BE2C (cell line): ENCODE measurements at regions not wholly inside any gene's neighbourhood (a gene's known extent, or its start where the extent isn't known, plus 50 kb on each side); places are given as distances from the start of the nearest gene placed in this dataset.

Source experiments
- DNase-seq: peaks from one replicate; pipeline ENCODE4 v3.0.0-alpha.2; 2020
- H3K27me3 ChIP-seq: fragments of 250-450 bp; sonication (Bioruptor Pico); 2 replicates; pipeline ENCODE4 v1.5.1; 2020; ENCODE audit warnings: mild to moderate bottlenecking
- H3K36me3 ChIP-seq: fragments of 250-450 bp; sonication (Bioruptor Pico); 2 replicates; pipeline ENCODE4 v1.5.1; 2020; ENCODE audit warnings: mild to moderate bottlenecking
- H3K4me1 ChIP-seq: fragments of 250-450 bp; sonication (Bioruptor Pico); 2 replicates; pipeline ENCODE4 v1.5.1; 2020
- H3K4me3 ChIP-seq: 2 replicates; pipeline ENCODE4 v1.5.1; 2011; ENCODE audit warnings: low read depth, low read length
- H3K9me3 ChIP-seq: fragments of 250-450 bp; sonication (Bioruptor Pico); 2 replicates; pipeline ENCODE4 v1.5.1; 2020
- TF ChIP-seq, protein P1 (sequence below): IDR thresholded peaks from 2 replicates; pipeline ENCODE4 v1.5.1; 2012; ENCODE audit warnings: mild to moderate bottlenecking, low read depth, low read length

DNA sequence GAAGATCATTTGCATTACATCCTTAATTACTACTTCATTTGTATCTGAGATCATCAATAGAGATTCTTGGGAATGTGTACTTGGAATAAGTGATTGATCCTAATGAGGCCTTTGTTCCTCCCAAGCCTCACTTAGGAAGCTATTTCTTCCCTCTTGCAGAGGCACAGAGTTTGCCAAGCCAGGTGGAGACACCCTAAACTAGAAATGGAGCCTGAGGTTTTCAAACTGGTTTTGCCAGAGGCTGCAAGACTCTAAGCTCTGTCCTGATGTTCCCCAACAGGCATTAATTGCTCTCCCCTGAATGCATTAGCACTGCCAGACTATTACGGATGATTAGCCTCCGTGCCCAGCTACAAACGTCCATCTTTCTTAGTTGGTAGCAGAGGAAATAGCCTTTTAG lies 125.2 kb upstream of the LGALSL start:
- H3K4me1 ChIP-seq, result peaks cover 4% of the 10 kb centered on the region; the same call in 1 of the 2 replicates
- H3K4me3 ChIP-seq, result no peak overlapping the region
- H3K9me3 ChIP-seq, result no peaks in the 10 kb centered on the region
- H3K27me3 ChIP-seq, result no peaks in the 10 kb centered on the region
- DNase-seq, result no peak
- H3K36me3 ChIP-seq, result no peaks in the 10 kb centered on the region
- TF ChIP-seq, protein P1, sequence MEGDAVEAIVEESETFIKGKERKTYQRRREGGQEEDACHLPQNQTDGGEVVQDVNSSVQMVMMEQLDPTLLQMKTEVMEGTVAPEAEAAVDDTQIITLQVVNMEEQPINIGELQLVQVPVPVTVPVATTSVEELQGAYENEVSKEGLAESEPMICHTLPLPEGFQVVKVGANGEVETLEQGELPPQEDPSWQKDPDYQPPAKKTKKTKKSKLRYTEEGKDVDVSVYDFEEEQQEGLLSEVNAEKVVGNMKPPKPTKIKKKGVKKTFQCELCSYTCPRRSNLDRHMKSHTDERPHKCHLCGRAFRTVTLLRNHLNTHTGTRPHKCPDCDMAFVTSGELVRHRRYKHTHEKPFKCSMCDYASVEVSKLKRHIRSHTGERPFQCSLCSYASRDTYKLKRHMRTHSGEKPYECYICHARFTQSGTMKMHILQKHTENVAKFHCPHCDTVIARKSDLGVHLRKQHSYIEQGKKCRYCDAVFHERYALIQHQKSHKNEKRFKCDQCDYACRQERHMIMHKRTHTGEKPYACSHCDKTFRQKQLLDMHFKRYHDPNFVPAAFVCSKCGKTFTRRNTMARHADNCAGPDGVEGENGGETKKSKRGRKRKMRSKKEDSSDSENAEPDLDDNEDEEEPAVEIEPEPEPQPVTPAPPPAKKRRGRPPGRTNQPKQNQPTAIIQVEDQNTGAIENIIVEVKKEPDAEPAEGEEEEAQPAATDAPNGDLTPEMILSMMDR, result no peak

DNA sequence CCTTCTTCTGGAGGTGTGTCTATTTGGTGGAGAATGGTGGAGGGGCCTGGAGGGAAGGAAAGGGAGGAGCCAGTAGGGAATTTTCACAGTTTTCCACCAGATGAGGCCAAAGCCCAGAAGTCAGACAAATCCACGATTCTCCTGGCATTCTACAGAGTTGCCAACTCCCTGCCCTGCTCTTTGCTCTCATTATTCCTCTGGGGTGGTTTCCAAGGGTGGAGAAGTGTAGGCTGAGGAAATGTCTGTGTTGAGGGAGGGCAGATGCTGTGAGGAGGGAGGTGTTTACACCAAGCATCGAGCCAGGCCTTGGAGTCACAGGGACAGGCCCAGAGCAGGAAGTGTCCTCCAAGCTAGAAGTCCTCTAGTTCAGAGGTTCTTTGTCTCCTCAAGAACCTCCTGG lies 124.1 kb upstream of the LGALSL start:
- TF ChIP-seq, protein P1, result no peak
- H3K36me3 ChIP-seq, result no peaks in the 10 kb centered on the region
- DNase-seq, result no peak
- no peaks in the 10 kb centered on the region for H3K27me3 ChIP-seq
- peaks cover 4% of the 10 kb centered on the region; the same call in 1 of the 2 replicates for H3K4me1 ChIP-seq
- no peaks in the 10 kb centered on the region for H3K9me3 ChIP-seq
- H3K4me3 ChIP-seq, result no peak overlapping the region

DNA sequence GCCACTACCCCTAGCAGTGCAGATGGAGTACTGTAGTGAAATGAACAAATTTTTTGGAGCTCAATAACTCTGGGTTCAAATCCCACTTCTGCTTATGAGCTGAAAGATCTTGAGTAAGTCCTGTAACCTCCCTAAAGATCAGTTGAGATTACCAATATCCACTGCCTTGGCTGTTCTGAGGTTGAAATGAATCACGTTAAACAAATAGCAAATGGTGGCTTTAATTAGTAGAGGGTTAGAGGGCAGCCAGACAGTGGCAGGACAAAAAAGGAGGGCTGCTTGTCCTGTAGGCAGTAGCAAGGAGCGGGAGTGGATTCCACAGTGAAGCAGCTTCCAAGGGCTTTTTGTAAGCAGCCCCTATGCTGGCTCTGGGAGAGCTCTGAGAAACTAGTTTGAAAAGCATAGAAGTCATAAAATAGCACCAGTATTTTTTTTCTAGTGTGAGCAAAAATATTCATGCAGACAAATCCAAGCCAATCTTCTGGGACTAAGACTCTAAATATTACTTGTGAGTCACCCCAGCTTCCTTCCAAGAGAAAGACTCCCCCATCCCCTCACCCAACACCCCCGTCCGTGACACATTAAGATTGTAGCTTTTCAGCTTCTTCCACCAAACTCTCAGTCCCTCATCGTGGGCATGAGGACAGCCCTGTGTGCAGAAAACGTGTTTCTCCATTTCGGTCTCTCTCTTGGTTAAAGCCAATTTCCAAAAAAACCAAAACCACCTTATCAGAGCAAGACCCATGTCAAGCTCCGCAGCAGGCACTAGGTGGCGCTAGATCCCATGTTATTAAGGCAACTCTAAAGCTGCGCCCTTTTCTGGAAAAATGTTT lies 123.5 kb upstream of the LGALSL start:
- Histone ChIP-seq H3K36me3 (no peaks in the 10 kb centered on the region), H3K4me1 (peaks cover 4% of the 10 kb centered on the region; the same call in 1 of the 2 replicates), H3K4me3 (no peak overlapping the region), H3K9me3 (no peaks in the 10 kb centered on the region), H3K27me3 (no peaks in the 10 kb centered on the region)
- peak; percentile 70 for DNase-seq
- TF ChIP-seq, protein P1, result peak; percentile 80

DNA sequence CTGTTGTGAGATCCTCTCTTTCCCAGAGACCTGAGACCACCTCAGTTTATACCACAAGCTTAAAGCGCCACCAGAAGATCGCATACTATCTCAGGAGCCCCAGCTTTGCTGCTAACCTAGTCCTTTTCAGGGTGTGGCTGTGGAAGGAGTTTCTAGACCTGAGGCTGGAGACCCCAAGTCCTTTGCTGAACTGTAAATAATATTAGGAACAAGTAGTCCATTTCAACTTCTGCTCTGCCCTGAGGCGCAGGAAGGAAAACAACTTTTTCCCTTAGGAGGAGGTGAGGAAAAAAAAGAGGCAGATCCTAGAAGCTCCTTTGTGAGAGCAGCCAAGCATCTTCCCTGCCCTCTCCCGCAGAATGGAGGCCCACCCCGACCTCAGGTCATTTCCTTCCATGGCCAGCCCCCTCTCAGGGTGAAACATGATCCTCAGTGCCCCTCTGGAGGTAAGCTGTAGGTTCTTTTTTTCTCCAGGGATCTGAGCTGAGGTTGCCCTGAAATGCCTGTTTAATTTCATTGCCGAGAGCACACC lies 122.8 kb upstream of the LGALSL start:
- Histone ChIP-seq H3K9me3 (no peaks in the 10 kb centered on the region), H3K27me3 (no peaks in the 10 kb centered on the region), H3K36me3 (no peaks in the 10 kb centered on the region), H3K4me1 (peaks cover 4% of the 10 kb centered on the region; the same call in 1 of the 2 replicates), H3K4me3 (no peak overlapping the region)
- DNase-seq, result no peak
- TF ChIP-seq, protein P1, result no peak

DNA sequence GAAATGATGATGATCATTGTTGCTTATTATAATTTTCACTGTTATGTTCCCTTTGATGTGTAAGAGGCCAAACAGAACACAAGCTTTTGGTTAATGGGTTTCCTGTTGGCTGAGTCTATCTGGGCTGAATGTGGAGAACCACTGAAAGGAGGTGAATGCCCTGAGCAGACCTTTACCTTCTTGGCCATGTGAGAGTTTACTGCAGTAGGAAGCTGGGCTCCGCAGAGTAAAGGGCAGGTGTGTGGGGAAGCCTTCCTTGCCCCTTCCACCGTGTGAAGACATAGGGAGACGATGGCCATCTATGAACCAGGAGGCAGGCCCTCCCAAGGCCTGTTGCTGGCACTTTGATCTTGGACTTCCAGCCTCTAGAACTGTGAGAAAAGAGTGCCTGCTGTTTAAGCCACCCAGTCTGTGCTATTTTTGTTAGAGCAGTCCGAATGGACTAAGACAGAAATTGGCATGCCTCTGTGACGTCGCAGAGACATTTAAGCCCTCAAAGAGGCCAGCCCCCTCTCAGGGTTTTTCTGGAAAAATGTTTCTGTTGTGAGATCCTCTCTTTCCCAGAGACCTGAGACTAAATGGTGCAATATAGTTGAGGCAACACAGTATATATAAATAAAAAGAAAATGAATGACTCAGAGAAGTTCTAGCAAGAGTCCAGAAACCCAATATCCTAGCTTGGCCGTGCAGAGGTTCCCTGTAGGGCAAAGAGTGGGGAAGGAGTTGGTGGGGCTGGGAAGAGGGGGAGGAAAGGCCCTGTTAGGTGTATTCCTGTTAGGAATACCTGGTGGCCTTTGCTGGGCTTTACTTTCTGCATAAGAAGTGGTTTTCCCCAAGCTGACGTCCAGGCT lies 121.9 kb upstream of the LGALSL start:
- no peaks in the 10 kb centered on the region for H3K9me3 ChIP-seq
- TF ChIP-seq, protein P1, result no peak
- no peaks in the 10 kb centered on the region for H3K27me3 ChIP-seq
- H3K36me3 ChIP-seq, result no peaks in the 10 kb centered on the region
- H3K4me1 ChIP-seq, result peaks cover 4% of the 10 kb centered on the region; the same call in 1 of the 2 replicates
- H3K4me3 ChIP-seq, result no peak overlapping the region
- DNase-seq, result no peak
